ENCODE measurements at regions not wholly inside any gene's neighbourhood (a gene's known extent, or its start where the extent isn't known, plus 50 kb on each side); places are given as distances from the start of the nearest gene placed in this dataset.

DNA sequence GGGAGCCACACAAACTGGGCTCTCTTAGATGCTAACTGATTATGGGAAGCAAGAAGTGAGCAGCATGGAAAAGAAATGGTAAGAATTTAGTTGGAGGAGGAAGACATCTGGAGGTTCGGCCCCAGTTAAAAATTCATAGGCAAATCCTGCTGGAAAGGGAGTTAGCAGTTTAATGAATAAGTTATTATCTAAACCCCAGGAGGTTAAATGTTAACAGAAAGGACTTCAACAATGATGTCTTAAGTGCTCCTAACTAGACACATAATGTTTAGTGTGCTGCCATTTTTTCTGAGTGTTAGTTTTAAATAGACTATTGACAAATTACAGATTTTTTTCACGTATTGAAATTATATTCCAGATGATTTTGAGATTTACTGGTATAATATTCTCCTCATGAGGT, 1265.3 kb upstream of the ADGRL2 start:
- TF ChIP-seq, protein P1, sequence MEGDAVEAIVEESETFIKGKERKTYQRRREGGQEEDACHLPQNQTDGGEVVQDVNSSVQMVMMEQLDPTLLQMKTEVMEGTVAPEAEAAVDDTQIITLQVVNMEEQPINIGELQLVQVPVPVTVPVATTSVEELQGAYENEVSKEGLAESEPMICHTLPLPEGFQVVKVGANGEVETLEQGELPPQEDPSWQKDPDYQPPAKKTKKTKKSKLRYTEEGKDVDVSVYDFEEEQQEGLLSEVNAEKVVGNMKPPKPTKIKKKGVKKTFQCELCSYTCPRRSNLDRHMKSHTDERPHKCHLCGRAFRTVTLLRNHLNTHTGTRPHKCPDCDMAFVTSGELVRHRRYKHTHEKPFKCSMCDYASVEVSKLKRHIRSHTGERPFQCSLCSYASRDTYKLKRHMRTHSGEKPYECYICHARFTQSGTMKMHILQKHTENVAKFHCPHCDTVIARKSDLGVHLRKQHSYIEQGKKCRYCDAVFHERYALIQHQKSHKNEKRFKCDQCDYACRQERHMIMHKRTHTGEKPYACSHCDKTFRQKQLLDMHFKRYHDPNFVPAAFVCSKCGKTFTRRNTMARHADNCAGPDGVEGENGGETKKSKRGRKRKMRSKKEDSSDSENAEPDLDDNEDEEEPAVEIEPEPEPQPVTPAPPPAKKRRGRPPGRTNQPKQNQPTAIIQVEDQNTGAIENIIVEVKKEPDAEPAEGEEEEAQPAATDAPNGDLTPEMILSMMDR (conservative IDR thresholded peaks at IDR 0.05; ENCODE audit: low read depth, low read length): no peak
- no peak for TF ChIP-seq EZH2 (IDR thresholded peaks at IDR 0.05; ENCODE audit: borderline replicate concordance, low read depth, low read length, poor library complexity, severe bottlenecking)

Measured in A673 (cell line).